Mesothelial cell of epicardium (in vitro differentiated cells): ENCODE measurements at regions not wholly inside any gene's neighbourhood (a gene's known extent, or its start where the extent isn't known, plus 50 kb on each side); places are given as distances from the start of the nearest gene placed in this dataset.
"Not testable (repeated sequence)": the region's sequence is repeated elsewhere in the genome, so short reads cannot be mapped to it uniquely, and the experiment has no call there.

Experiments
- DNase-seq, 2 experiments: peaks; one replicate each; pipeline ENCODE4 v3.0.0; 2021; ENCODE audit warnings: low spot score in 2 of 2; ENCODE audit not compliant: unreplicated experiment in 2 of 2
- H3K27ac Mint-ChIP-seq: 2 replicates; pipeline ENCODE4 v1.8.0; 2021; ENCODE audit warnings: mixed read lengths
- H3K27me3 Mint-ChIP-seq: 2 replicates; pipeline ENCODE4 v1.8.0; 2021; ENCODE audit warnings: low read depth, mixed read lengths
- H3K36me3 Mint-ChIP-seq: 2 replicates; pipeline ENCODE4 v1.8.0; 2021; ENCODE audit warnings: mixed read lengths
- H3K4me1 Mint-ChIP-seq: 2 replicates; pipeline ENCODE4 v1.8.0; 2021; ENCODE audit warnings: mixed read lengths
- H3K4me3 Mint-ChIP-seq: 2 replicates; pipeline ENCODE4 v1.8.0; 2021; ENCODE audit warnings: mild to moderate bottlenecking, moderate library complexity, mixed read lengths
- H3K9me3 Mint-ChIP-seq: 2 replicates; pipeline ENCODE4 v1.8.0; 2021; ENCODE audit warnings: mixed read lengths
- CTCF ChIP-seq: fragments of 200-600 bp; sonication (generic); IDR thresholded peaks from one replicate; pipeline ENCODE4 v1.5.0; 2021; ENCODE audit warnings: antibody characterized with exemption; ENCODE audit not compliant: unreplicated experiment

- Mint-ChIP-seq H3K27me3 (peaks cover 4% of the 10 kb centered on the region), H3K9me3 (peaks cover 3% of the 10 kb centered on the region), H3K36me3 (no peaks in the 10 kb centered on the region), H3K27ac (no peak overlapping the region), H3K4me3 (no peak overlapping the region), H3K4me1 (no peaks in the 10 kb centered on the region)
- TF ChIP-seq CTCF = no peak
- no peak for DNase-seq
These were observed 123.6 kb upstream of the TSPAN8 start for GRCh38 chr12:71281425-71281824.

- no peak overlapping the region for H3K4me3 Mint-ChIP-seq
- H3K4me1 Mint-ChIP-seq = no peaks in the 10 kb centered on the region
- H3K27me3 Mint-ChIP-seq = peaks cover 4% of the 10 kb centered on the region
- no peak overlapping the region for H3K27ac Mint-ChIP-seq
- no peaks in the 10 kb centered on the region for H3K9me3 Mint-ChIP-seq
- no peaks in the 10 kb centered on the region for H3K36me3 Mint-ChIP-seq
- TF ChIP-seq CTCF = no peak
- DNase-seq = no peak
These were observed 120.1 kb upstream of the TSPAN8 start for GRCh38 chr12:71277866-71278265.

GRCh38 chr12:71276541-71276940 lies 118.7 kb upstream of the TSPAN8 start:
- DNase-seq = no peak
- no peak for TF ChIP-seq CTCF
- no peaks in the 10 kb centered on the region for H3K36me3 Mint-ChIP-seq
- H3K27ac Mint-ChIP-seq = no peak overlapping the region
- H3K4me1 Mint-ChIP-seq = no peaks in the 10 kb centered on the region
- H3K9me3 Mint-ChIP-seq = no peaks in the 10 kb centered on the region
- no peak overlapping the region for H3K4me3 Mint-ChIP-seq
- peaks cover 4% of the 10 kb centered on the region for H3K27me3 Mint-ChIP-seq

- H3K27me3 Mint-ChIP-seq, H3K36me3 Mint-ChIP-seq, H3K4me3 Mint-ChIP-seq, DNase-seq, H3K4me1 Mint-ChIP-seq, H3K27ac Mint-ChIP-seq, H3K9me3 Mint-ChIP-seq: not testable (repeated sequence)
These were observed 113.0 kb upstream of the TSPAN8 start for GRCh38 chr12:71270794-71271193.

- Mint-ChIP-seq H3K9me3 (no peaks in the 10 kb centered on the region), H3K4me1 (no peaks in the 10 kb centered on the region), H3K27ac (no peak overlapping the region), H3K36me3 (no peaks in the 10 kb centered on the region), H3K27me3 (no peaks in the 10 kb centered on the region), H3K4me3 (no peak overlapping the region)
- no peak for DNase-seq
- TF ChIP-seq CTCF = no peak
These were observed 112.3 kb upstream of the TSPAN8 start for GRCh38 chr12:71270057-71270456.

GRCh38 chr12:71269281-71269598 lies 111.4 kb upstream of the TSPAN8 start:
- Mint-ChIP-seq H3K4me1 (no peaks in the 10 kb centered on the region), H3K9me3 (no peaks in the 10 kb centered on the region), H3K36me3 (no peaks in the 10 kb centered on the region), H3K4me3 (no peak overlapping the region), H3K27me3 (no peaks in the 10 kb centered on the region), H3K27ac (no peak overlapping the region)
- TF ChIP-seq CTCF = no peak
- no peak for DNase-seq
